ENCODE measurements at regions not wholly inside any gene's neighbourhood (a gene's known extent, or its start where the extent isn't known, plus 50 kb on each side); places are given as distances from the start of the nearest gene placed in this dataset.

DNA sequence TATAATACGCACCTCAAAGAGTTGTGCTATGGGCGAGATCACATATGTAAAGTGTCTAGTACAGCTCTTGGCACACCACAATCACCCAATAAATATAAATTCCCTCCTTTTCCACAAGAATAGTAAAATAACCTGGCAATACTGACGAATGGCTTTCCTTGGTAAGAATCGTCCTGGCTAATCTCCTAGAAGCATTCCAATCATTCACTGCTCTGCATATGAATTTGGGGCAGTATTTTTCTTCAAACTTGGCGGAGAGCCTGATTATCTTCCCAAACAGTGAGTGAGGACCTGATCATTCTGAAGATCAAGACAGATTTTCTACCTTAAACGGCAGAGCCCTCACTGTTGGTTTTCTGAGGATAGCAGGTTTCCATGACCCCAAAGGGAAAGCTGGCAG is 96.0 kb downstream of the TMEM215 start:
- intact Hi-C loops (cut with DNase I): no loop called here
- TF ChIP-seq, protein P1, sequence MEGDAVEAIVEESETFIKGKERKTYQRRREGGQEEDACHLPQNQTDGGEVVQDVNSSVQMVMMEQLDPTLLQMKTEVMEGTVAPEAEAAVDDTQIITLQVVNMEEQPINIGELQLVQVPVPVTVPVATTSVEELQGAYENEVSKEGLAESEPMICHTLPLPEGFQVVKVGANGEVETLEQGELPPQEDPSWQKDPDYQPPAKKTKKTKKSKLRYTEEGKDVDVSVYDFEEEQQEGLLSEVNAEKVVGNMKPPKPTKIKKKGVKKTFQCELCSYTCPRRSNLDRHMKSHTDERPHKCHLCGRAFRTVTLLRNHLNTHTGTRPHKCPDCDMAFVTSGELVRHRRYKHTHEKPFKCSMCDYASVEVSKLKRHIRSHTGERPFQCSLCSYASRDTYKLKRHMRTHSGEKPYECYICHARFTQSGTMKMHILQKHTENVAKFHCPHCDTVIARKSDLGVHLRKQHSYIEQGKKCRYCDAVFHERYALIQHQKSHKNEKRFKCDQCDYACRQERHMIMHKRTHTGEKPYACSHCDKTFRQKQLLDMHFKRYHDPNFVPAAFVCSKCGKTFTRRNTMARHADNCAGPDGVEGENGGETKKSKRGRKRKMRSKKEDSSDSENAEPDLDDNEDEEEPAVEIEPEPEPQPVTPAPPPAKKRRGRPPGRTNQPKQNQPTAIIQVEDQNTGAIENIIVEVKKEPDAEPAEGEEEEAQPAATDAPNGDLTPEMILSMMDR (IDR thresholded peaks at IDR 0.05; ENCODE audit: borderline replicate concordance, extremely low read depth, insufficient read depth): no peak
- H3K4me3 ChIP-seq (ENCODE audit: low read length in 3 of 3): no peak overlapping the region
- H3K9ac ChIP-seq (ENCODE audit: low read length in 3 of 3): no peak overlapping the region
- H3K9me3 ChIP-seq (ENCODE audit: control insufficient read depth in 2 of 3, insufficient read depth in 1 of 3, low read length in 3 of 3): no peaks in the 10 kb centered on the region
- no peaks in the 10 kb centered on the region for H3K4me1 ChIP-seq (ENCODE audit: control insufficient read depth in 2 of 3, insufficient read depth in 2 of 3, low read depth in 1 of 3, low read length in 3 of 3)
- H3K36me3 ChIP-seq (ENCODE audit: control insufficient read depth in 2 of 3, insufficient read depth in 3 of 3, low read length in 3 of 3): no peaks in the 10 kb centered on the region
- DNase-seq: no peak
- no peaks in the 10 kb centered on the region for H3K27me3 ChIP-seq (ENCODE audit: control insufficient read depth, insufficient read depth, low read length)
- no peak overlapping the region for H3K27ac ChIP-seq (ENCODE audit: low read depth in 2 of 2, low read length in 2 of 2)
- FAIRE-seq: no peak

DNA sequence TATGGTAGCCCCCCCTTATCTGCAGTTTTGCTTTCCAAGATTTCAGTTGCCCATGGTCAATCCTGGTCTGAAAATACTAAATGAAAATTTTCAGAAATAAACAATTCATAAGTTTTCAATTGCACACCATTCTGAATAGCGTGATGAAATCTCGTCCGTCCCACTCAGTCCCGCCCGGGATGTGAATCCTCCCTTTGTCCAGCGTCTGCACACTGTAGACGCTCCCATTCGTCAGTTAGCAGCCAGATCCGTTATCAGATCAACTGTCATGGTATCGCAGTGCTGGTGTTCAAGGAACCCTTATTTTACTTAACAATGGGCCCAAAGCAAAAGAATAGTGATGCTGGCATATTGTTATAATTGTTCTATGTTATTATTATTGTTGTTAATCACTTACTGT is 98.6 kb downstream of the TMEM215 start:
- Histone ChIP-seq H3K36me3 (ENCODE audit: control insufficient read depth in 2 of 3, insufficient read depth in 3 of 3, low read length in 3 of 3) (no peaks in the 10 kb centered on the region), H3K9ac (ENCODE audit: low read length in 3 of 3) (no peak overlapping the region), H3K27me3 (ENCODE audit: control insufficient read depth, insufficient read depth, low read length) (no peaks in the 10 kb centered on the region), H3K4me1 (ENCODE audit: control insufficient read depth in 2 of 3, insufficient read depth in 2 of 3, low read depth in 1 of 3, low read length in 3 of 3) (no peaks in the 10 kb centered on the region), H3K9me3 (ENCODE audit: control insufficient read depth in 2 of 3, insufficient read depth in 1 of 3, low read length in 3 of 3) (no peaks in the 10 kb centered on the region), H3K4me3 (ENCODE audit: low read length in 3 of 3) (no peak overlapping the region), H3K27ac (ENCODE audit: low read depth in 2 of 2, low read length in 2 of 2) (no peak overlapping the region)
- intact Hi-C loops (cut with DNase I): no loop called here
- TF ChIP-seq, protein P1 (IDR thresholded peaks at IDR 0.05; ENCODE audit: borderline replicate concordance, extremely low read depth, insufficient read depth): no peak
- FAIRE-seq (no peak), DNase-seq (no peak)

DNA sequence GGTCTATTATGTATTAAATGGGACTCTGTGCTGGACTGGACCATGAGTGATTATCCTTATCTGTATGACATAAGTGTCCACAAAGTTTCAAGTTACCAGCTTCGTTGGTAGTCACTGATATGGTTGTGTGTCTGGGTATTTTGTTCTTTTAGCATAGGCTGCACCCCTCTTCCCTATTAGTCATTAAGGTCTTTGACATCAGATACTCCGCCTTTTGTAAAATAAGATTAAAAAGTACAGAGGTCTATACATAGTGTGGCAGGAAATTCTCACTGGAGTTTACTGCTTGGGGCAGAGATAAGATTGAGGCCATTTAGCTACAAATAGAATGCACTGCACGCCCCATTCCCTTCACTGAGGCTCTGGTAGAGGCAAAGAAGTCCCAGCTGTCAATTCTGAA is 99.4 kb downstream of the TMEM215 start:
- intact Hi-C loops (cut with DNase I): no loop called here
- Histone ChIP-seq H3K9ac (ENCODE audit: low read length in 3 of 3) (no peak overlapping the region), H3K4me3 (ENCODE audit: low read length in 3 of 3) (no peak overlapping the region), H3K27me3 (ENCODE audit: control insufficient read depth, insufficient read depth, low read length) (no peaks in the 10 kb centered on the region), H3K9me3 (ENCODE audit: control insufficient read depth in 2 of 3, insufficient read depth in 1 of 3, low read length in 3 of 3) (no peaks in the 10 kb centered on the region), H3K4me1 (ENCODE audit: control insufficient read depth in 2 of 3, insufficient read depth in 2 of 3, low read depth in 1 of 3, low read length in 3 of 3) (no peaks in the 10 kb centered on the region), H3K27ac (ENCODE audit: low read depth in 2 of 2, low read length in 2 of 2) (no peak overlapping the region), H3K36me3 (ENCODE audit: control insufficient read depth in 2 of 3, insufficient read depth in 3 of 3, low read length in 3 of 3) (no peaks in the 10 kb centered on the region)
- TF ChIP-seq, protein P1 (IDR thresholded peaks at IDR 0.05; ENCODE audit: borderline replicate concordance, extremely low read depth, insufficient read depth): no peak
- DNase-seq (no peak), FAIRE-seq (no peak)

DNA sequence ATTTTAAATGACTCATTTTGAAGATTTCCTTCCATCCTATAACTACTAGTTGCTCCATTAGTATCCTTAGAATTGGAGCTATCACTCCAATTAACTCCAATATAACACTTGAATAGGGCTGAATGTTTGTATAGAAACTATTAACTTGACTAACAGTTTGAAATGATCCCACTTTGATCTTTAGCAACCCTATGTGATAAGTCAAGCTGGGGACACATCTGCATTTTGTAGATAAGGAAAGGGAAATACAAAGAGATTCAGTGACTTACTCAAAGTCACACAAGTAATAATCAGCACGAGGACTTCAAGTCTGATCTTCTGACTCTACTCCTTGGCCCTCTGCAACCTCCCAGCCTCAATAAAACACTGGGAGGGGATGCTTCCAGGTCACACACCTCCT is 101.1 kb downstream of the TMEM215 start:
- H3K4me1 ChIP-seq (ENCODE audit: control insufficient read depth in 2 of 3, insufficient read depth in 2 of 3, low read depth in 1 of 3, low read length in 3 of 3): no peaks in the 10 kb centered on the region
- no peak overlapping the region for H3K4me3 ChIP-seq (ENCODE audit: low read length in 3 of 3)
- no peak overlapping the region for H3K9ac ChIP-seq (ENCODE audit: low read length in 3 of 3)
- H3K27ac ChIP-seq (ENCODE audit: low read depth in 2 of 2, low read length in 2 of 2): no peak overlapping the region
- no peaks in the 10 kb centered on the region for H3K36me3 ChIP-seq (ENCODE audit: control insufficient read depth in 2 of 3, insufficient read depth in 3 of 3, low read length in 3 of 3)
- H3K27me3 ChIP-seq (ENCODE audit: control insufficient read depth, insufficient read depth, low read length): no peaks in the 10 kb centered on the region
- intact Hi-C loops (cut with DNase I): no loop called here
- TF ChIP-seq, protein P1 (IDR thresholded peaks at IDR 0.05; ENCODE audit: borderline replicate concordance, extremely low read depth, insufficient read depth): no peak
- H3K9me3 ChIP-seq (ENCODE audit: control insufficient read depth in 2 of 3, insufficient read depth in 1 of 3, low read length in 3 of 3): no peaks in the 10 kb centered on the region
- DNase-seq (no peak), FAIRE-seq (no peak)
